ENCODE measurements at regions not wholly inside any gene's neighbourhood (a gene's known extent, or its start where the extent isn't known, plus 50 kb on each side); places are given as distances from the start of the nearest gene placed in this dataset.
"Not testable (repeated sequence)": the region's sequence is repeated elsewhere in the genome, so short reads cannot be mapped to it uniquely, and the experiment has no call there.

GRCh38 chr19:31885280-31885853 is 460.0 kb upstream of the ZNF507 start:
- DNase-seq (ENCODE audit: low read depth), result no peak

- DNase-seq (ENCODE audit: low read depth), result no peak
Observed at GRCh38 chr19:31890230-31890629, 455.2 kb upstream of the ZNF507 start.

GRCh38 chr19:31892060-31892459 is 453.4 kb upstream of the ZNF507 start:
- no peak for DNase-seq (ENCODE audit: low read depth)

- not testable (repeated sequence) for DNase-seq (ENCODE audit: low read depth)
Observed at GRCh38 chr19:31893491-31893890, 451.9 kb upstream of the ZNF507 start.

GRCh38 chr19:31894451-31894850 is 451.0 kb upstream of the ZNF507 start:
- DNase-seq (ENCODE audit: low read depth), result no peak

- DNase-seq (ENCODE audit: low read depth), result no peak
Observed at GRCh38 chr19:31897292-31897691, 448.1 kb upstream of the ZNF507 start.

- no peak for DNase-seq (ENCODE audit: low read depth)
Observed at GRCh38 chr19:31900991-31901390, 444.4 kb upstream of the ZNF507 start.

- DNase-seq (ENCODE audit: low read depth), result no peak
Observed at GRCh38 chr19:31902821-31903220, 442.6 kb upstream of the ZNF507 start.

GRCh38 chr19:31903979-31904378 is 441.4 kb upstream of the ZNF507 start:
- no peak for DNase-seq (ENCODE audit: low read depth)

- no peak for DNase-seq (ENCODE audit: low read depth)
Observed at GRCh38 chr19:31906111-31906871, 439.1 kb upstream of the ZNF507 start.

GRCh38 chr19:31907661-31908060 is 437.7 kb upstream of the ZNF507 start:
- DNase-seq (ENCODE audit: low read depth), result no peak

- DNase-seq (ENCODE audit: low read depth), result no peak
Observed at GRCh38 chr19:31908080-31908479, 437.3 kb upstream of the ZNF507 start.

- no peak for DNase-seq (ENCODE audit: low read depth)
Observed at GRCh38 chr19:31908496-31909225, 436.7 kb upstream of the ZNF507 start.

GRCh38 chr19:31910224-31910623 is 435.2 kb upstream of the ZNF507 start:
- DNase-seq (ENCODE audit: low read depth), result no peak

- DNase-seq (ENCODE audit: low read depth), result no peak
Observed at GRCh38 chr19:31911577-31911976, 433.8 kb upstream of the ZNF507 start.

GRCh38 chr19:31913103-31913661 is 432.2 kb upstream of the ZNF507 start:
- no peak for DNase-seq (ENCODE audit: low read depth)

GRCh38 chr19:31930401-31930800 is 415.0 kb upstream of the ZNF507 start:
- no peak for DNase-seq (ENCODE audit: low read depth)

- no peak for DNase-seq (ENCODE audit: low read depth)
Observed at GRCh38 chr19:31937983-31938382, 407.4 kb upstream of the ZNF507 start.

- no peak for DNase-seq (ENCODE audit: low read depth)
Observed at GRCh38 chr19:31938675-31939074, 406.7 kb upstream of the ZNF507 start.

- DNase-seq (ENCODE audit: low read depth), result no peak
Observed at GRCh38 chr19:31940396-31940795, 405.0 kb upstream of the ZNF507 start.

- no peak for DNase-seq (ENCODE audit: low read depth)
Observed at GRCh38 chr19:31943191-31943661, 402.2 kb upstream of the ZNF507 start.

GRCh38 chr19:31943778-31944177 is 401.6 kb upstream of the ZNF507 start:
- DNase-seq (ENCODE audit: low read depth), result no peak

- DNase-seq (ENCODE audit: low read depth), result no peak
Observed at GRCh38 chr19:31944326-31944725, 401.1 kb upstream of the ZNF507 start.

All from stromal cell of bone marrow (primary cell).